GM10248 (cell line): ENCODE measurements at regions not wholly inside any gene's neighbourhood (a gene's known extent, or its start where the extent isn't known, plus 50 kb on each side); places are given as distances from the start of the nearest gene placed in this dataset.

Source experiments
- CTCF ChIA-PET: fragments of 300-600 bp; sonication (Branson Sonifier 250); formaldehyde crosslinking; extraction: SDS; loops from one replicate; lab custom pipeline; 2021; ENCODE audit warnings: antibody characterized with exemption; lab: Yijun Ruan, JAX
- POLR2A ChIA-PET: fragments of 350-650 bp; sonication (Branson Sonifier 250); formaldehyde crosslinking; extraction: SDS; loops from one replicate; lab custom pipeline; 2020; ENCODE audit warnings: antibody characterized with exemption; lab: Yijun Ruan, JAX
- DNase-seq: peaks from one replicate; pipeline ENCODE4 v3.0.0; 2012; ENCODE audit errors: extremely low spot score
- TF ChIP-seq, protein P1 (sequence below): IDR thresholded peaks from 2 replicates; pipeline ENCODE4 v1.5.1; 2012; ENCODE audit warnings: mild to moderate bottlenecking, low read depth; ENCODE audit errors: extremely low read depth, missing control alignments, control extremely low read depth

DNA sequence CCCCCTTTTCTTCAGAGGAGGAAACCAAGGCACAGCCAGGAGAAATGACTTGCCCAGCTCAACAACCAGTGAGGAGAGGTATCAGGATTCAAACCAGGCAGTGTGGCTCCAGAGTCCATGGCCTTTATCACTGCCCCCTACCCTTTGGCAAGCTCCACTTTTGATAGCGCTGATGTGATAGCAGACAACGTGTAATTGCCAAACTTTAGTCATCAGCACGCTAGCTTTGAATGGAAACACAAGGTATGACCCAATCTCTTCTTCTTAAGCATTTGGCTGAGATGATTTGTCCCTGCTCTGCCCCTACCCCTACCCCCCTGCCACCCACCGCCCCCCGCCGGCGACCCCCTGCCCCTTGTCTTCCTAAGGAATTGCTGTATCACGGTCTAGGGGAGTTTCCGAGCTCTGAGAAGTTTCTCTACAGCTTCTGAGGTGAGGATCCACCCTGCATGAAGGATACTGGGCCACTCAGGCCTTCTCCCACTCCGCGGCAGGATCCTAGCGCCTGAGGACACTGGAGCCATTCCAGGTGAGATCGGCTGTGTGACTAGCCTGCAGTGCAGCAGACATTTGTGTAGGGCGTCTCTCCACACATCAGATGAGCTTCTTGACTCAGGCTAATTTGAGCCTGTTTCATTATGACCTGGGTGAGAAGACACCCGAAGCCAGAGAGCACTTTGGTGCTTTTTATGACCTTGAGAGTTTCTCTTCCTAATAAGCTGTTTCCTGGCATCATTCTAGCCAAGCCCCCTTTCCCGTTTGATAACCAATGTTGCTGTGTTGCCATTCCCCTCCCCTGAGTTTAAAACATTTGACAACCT lies 75.1 kb upstream of the MAP4K4 start:
- CTCF ChIA-PET = interaction anchor here (0.9 kb wide), 1 partner anchor 18 kb away, joined by 3 read pairs; no protein-coding TSS in a partner anchor
- TF ChIP-seq, protein P1, sequence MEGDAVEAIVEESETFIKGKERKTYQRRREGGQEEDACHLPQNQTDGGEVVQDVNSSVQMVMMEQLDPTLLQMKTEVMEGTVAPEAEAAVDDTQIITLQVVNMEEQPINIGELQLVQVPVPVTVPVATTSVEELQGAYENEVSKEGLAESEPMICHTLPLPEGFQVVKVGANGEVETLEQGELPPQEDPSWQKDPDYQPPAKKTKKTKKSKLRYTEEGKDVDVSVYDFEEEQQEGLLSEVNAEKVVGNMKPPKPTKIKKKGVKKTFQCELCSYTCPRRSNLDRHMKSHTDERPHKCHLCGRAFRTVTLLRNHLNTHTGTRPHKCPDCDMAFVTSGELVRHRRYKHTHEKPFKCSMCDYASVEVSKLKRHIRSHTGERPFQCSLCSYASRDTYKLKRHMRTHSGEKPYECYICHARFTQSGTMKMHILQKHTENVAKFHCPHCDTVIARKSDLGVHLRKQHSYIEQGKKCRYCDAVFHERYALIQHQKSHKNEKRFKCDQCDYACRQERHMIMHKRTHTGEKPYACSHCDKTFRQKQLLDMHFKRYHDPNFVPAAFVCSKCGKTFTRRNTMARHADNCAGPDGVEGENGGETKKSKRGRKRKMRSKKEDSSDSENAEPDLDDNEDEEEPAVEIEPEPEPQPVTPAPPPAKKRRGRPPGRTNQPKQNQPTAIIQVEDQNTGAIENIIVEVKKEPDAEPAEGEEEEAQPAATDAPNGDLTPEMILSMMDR = no peak
- peak; percentile 84 for DNase-seq
- POLR2A ChIA-PET = no interaction called here

DNA sequence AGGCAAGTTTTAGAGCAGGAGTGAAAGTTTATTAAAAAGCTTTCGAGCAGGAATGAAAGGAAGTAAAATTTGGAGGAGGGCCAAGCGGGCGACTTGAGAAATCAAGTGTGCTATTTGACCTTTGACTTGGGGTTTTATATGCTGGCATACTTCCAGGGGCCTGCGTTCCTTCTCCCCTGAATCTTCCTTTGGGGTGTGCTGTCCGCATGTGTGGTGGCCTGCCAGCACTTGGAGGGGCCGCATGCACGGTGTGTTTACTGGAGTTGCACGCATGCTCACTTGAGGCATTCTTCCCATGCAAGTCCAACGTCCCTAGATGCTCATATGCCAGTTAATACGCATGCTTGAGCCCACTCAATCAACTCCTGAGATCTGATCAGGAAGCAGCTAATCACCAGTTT lies 78.3 kb upstream of the MAP4K4 start:
- ChIA-PET POLR2A (no interaction called here), CTCF (no interaction called here)
- DNase-seq = no peak
- TF ChIP-seq, protein P1 = no peak

DNA sequence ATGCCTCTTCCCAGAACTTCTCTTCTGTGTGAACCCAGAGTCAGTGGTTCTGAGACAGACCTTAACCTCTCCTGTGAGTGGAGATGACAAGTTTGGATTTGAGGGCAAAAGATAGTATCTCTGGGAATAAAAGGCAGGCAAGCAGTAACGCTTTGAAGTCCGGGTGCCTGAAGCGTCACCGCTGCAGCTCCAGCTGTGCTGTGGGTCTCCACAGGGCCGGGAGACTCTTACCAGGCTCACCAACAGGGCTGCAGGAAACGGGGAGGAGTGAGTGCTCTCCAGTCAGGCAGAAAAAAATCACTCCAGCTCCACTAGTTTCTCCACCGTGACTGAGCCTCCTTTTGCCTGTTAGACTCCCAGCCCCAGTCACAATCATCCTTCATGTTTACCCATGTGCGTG lies 79.7 kb upstream of the MAP4K4 start:
- DNase-seq = no peak
- POLR2A ChIA-PET = no interaction called here
- CTCF ChIA-PET = interaction anchor here (1.5 kb wide), 1 partner anchor 20 kb away, joined by 5 read pairs; no protein-coding TSS in a partner anchor
- TF ChIP-seq, protein P1 = no peak

DNA sequence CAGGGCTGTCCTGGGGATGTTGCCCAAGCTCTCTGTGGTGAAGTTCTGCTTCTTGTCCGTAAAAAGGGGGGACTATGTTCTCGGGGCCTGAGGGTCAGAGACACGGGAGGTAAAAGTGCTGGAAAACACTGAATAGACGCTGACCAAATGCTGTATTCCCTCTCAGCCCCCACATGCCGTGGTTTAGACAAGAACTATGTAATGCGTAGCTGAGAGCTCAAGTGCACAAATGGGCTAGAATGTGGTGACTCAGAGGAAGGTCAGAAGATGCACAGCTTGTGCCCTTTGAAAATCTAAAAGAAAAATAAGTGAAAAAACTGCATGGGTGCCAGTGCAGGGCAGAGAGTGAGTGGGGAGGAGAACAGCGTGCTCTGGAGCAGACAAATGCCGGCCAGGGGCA lies 80.3 kb upstream of the MAP4K4 start:
- ChIA-PET POLR2A (no interaction called here), CTCF (interaction anchor here (1.3 to 1.5 kb wide), 3 partner anchors 8 to 21 kb away, joined by 3 to 5 read pairs (median 4); no protein-coding TSS in a partner anchor)
- TF ChIP-seq, protein P1 = no peak
- no peak for DNase-seq

DNA sequence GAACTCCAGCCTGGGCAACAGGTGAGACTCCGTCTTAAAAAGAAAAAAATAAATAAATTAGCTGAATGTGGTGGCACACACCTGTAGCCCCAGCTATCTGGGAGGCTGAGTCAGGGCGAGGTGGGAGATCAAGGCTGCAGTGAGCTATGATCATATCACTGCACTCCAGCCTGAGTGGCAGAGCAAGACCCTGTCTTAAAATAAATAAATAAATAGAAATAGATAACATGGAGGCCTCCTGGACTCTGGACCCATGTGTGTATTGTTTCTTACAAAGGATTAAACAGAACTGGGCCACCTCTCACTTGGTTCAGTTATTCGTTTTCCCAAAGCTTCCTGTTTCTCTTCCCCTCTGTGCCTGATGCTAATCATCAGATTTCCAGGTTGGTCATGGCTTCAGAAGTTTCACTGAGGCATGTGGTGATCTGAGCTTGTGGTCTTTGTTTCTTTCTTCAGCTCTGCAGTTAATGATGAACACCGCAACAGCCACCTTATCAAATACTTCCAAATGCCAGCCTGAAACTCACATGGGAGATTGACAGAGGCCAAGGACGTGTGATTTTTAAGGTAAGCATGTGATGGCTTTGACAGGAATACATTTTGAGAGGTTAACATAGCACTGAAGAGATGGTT lies 83.3 kb upstream of the MAP4K4 start:
- TF ChIP-seq, protein P1 = no peak
- ChIA-PET CTCF (interaction anchor here (1.2 to 2.2 kb wide), 2 partner anchors 11 to 12 kb away, joined by 3 to 7 read pairs; no protein-coding TSS in a partner anchor), POLR2A (no interaction called here)
- no peak for DNase-seq

DNA sequence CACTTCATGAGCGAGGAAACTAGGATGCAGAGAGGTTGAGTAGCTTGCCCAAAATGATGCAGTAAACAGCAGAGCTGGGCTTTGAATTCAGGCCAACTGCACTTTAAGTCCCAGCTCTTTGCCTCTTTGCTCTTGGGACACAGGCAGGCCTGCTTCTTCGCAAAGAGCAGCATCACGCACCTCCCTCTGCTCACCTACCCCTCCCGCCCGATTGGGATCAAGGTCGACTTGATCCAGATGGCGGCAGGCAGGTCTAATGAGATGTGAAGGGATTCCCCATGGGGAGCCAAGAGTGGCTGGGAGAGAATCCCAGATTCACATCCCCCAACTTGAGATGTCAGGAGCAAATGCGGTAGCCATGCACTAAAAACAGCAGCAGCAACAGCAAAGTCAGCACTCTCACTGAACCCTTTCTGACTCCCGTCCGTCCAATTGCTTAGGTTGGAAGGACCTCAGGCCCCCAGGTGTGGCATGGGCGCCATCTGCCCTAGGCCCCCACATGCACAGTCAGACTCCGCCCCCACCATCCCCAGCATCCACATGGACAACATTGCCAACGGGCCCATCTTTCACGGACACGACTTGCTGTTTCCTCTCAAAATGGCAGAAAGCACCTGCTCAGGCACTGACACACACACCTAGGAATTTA lies 84.3 kb upstream of the MAP4K4 start:
- CTCF ChIA-PET = interaction anchor here (2.2 kb wide), 1 partner anchor 10 kb away, joined by 7 read pairs; no protein-coding TSS in a partner anchor
- no peak for DNase-seq
- POLR2A ChIA-PET = no interaction called here
- TF ChIP-seq, protein P1 = no peak
